GM12878 (cell line): ENCODE measurements at regions not wholly inside any gene's neighbourhood (a gene's known extent, or its start where the extent isn't known, plus 50 kb on each side); places are given as distances from the start of the nearest gene placed in this dataset.

ENCODE experiments used
- ATAC-seq: fragments of 200-7000 bp; cut with Tn5 transposase; 3 replicates; pipeline ENCODE4 v1.9.1; 2020; ENCODE audit warnings: mild to moderate bottlenecking, moderate library complexity
- BruUV-seq: library from RNA; stranded (reverse); fragments of 400-500 nt; replicated peaks from 2 replicates; lab custom pipeline; 2021; lab: Mats Ljungman, UMichigan
- CTCF ChIA-PET: fragments of 300-600 bp; sonication (Branson Sonifier 250); formaldehyde crosslinking; extraction: SDS; loops from one replicate; lab custom pipeline; 2021; ENCODE audit warnings: inconsistent platforms; lab: Yijun Ruan, JAX
- POLR2A ChIA-PET: fragments of 350-600 bp; formaldehyde crosslinking; extraction: SDS; loops from one replicate; lab custom pipeline; 2021; ENCODE audit warnings: inconsistent platforms; lab: Charles Lee
- RAD21 ChIA-PET: fragments of 300-600 bp; sonication (Branson Sonifier 250); formaldehyde crosslinking; loops from one replicate; lab custom pipeline; 2023; ENCODE audit warnings: antibody characterized with exemption; ENCODE audit not compliant: unreplicated experiment; lab: Charles Lee
- SMC1A ChIA-PET: fragments of 300-600 bp; sonication (Branson Sonifier 250); formaldehyde crosslinking; loops from one replicate; lab custom pipeline; 2023; ENCODE audit not compliant: unreplicated experiment, uncharacterized antibody; lab: Charles Lee
- DNase-seq: peaks from one replicate; pipeline ENCODE4 v3.0.0-alpha.2; 2011; ENCODE audit warnings: low read depth, low spot score
- FAIRE-seq: peaks from 3 replicates; lab custom pipeline; 2011; peaks lifted over from hg19 to GRCh38; lab: Jason Lieb, UNC
- H2AFZ ChIP-seq: 2 replicates; pipeline ENCODE4 v1.6.0; 2011; ENCODE audit warnings: low read depth, low read length, control low read depth; ENCODE audit not compliant: control insufficient read depth
- H3K27ac ChIP-seq: 2 replicates; pipeline ENCODE4 v1.5.1; 2011; ENCODE audit warnings: control low read depth; ENCODE audit not compliant: control insufficient read depth, insufficient read depth
- H3K27me3 ChIP-seq, 2 experiments: replicated peaks in 1 of 2; 2 replicates each; pipeline versions ENCODE4 v1.6.0 to v1.6.1; 2011; ENCODE audit warnings: low read length in 1 of 2; ENCODE audit not compliant: control insufficient read depth in 2 of 2, insufficient read depth in 2 of 2
- H3K36me3 ChIP-seq, 2 experiments: 2 replicates each; pipeline ENCODE4 v1.5.1; 2011; ENCODE audit warnings: low read length in 1 of 2; ENCODE audit not compliant: control insufficient read depth in 2 of 2, insufficient read depth in 2 of 2
- H3K4me1 ChIP-seq: 2 replicates; pipeline ENCODE4 v1.6.1; 2011; ENCODE audit warnings: mild to moderate bottlenecking, low read length, moderate library complexity, mixed read lengths; ENCODE audit not compliant: control insufficient read depth, insufficient read depth
- H3K4me2 ChIP-seq: 2 replicates; pipeline ENCODE4 v1.6.0; 2011; ENCODE audit warnings: control low read depth; ENCODE audit not compliant: control insufficient read depth, insufficient read depth
- H3K4me3 ChIP-seq: fragments of 200-600 bp; sonication (generic); 2 replicates; pipeline ENCODE4 v1.5.1; 2016
- H3K79me2 ChIP-seq: 2 replicates; pipeline ENCODE4 v1.6.0; 2011; ENCODE audit warnings: low read length; ENCODE audit not compliant: control insufficient read depth, insufficient read depth
- H3K9ac ChIP-seq: 2 replicates; pipeline ENCODE4 v1.8.0; 2011; ENCODE audit warnings: low read length, control low read depth, mixed read lengths; ENCODE audit not compliant: control insufficient read depth, insufficient read depth
- H3K9me3 ChIP-seq: replicated peaks from 3 replicates; pipeline ENCODE4 v1.5.1; 2011; ENCODE audit warnings: mild to moderate bottlenecking, low read length; ENCODE audit not compliant: control insufficient read depth, insufficient read depth
- H4K20me1 ChIP-seq: 2 replicates; pipeline ENCODE4 v1.6.0; 2011; ENCODE audit not compliant: control insufficient read depth, insufficient read depth
- BMI1 ChIP-seq: fragments of 450-650 bp; IDR thresholded peaks from 2 replicates; pipeline ENCODE4 v1.6.1; 2016; ENCODE audit warnings: mild to moderate bottlenecking, moderate library complexity, borderline replicate concordance
- CREB1 ChIP-seq: IDR thresholded peaks from 2 replicates; pipeline ENCODE4 v1.6.1; 2012; ENCODE audit warnings: low read depth, mild to moderate bottlenecking, inconsistent platforms
- E4F1 ChIP-seq: fragments of 450-650 bp; IDR thresholded peaks from 2 replicates; pipeline ENCODE4 v1.6.1; 2018; ENCODE audit warnings: borderline replicate concordance, mild to moderate bottlenecking; ENCODE audit not compliant: partially characterized antibody
- EGR1 ChIP-seq, 2 experiments: IDR thresholded peaks; 1 replicate in 1 of 2; 2 replicates in 1 of 2; pipeline ENCODE4 v1.6.1; 2011 to 2012; ENCODE audit warnings: low read depth in 2 of 2, low read length in 2 of 2, borderline replicate concordance in 1 of 2, mild to moderate bottlenecking in 1 of 2, moderate library complexity in 1 of 2
- JUND ChIP-seq: IDR thresholded peaks from 2 replicates; pipeline ENCODE4 v1.6.1; 2012; ENCODE audit warnings: low read depth, mild to moderate bottlenecking, low read length, improper control_type of control experiment, moderate library complexity
- KAT2A ChIP-seq: conservative IDR thresholded peaks from 2 replicates; pipeline ENCODE4 v1.6.1; 2011; ENCODE audit warnings: low read depth, low read length; ENCODE audit not compliant: control insufficient read depth
- NFYA ChIP-seq: IDR thresholded peaks from 2 replicates; pipeline ENCODE4 v1.6.1; 2011; ENCODE audit warnings: low read depth, mild to moderate bottlenecking, low read length, improper control_type of control experiment, borderline replicate concordance
- PML ChIP-seq: IDR thresholded peaks from 2 replicates; pipeline ENCODE4 v1.6.1; 2012; ENCODE audit warnings: low read length, inconsistent platforms
- POLR2AphosphoS2 ChIP-seq: IDR thresholded peaks from 2 replicates; pipeline ENCODE4 v1.6.1; 2011; ENCODE audit warnings: low read depth, mild to moderate bottlenecking, low read length, improper control_type of control experiment, moderate library complexity
- POU2F2 ChIP-seq: IDR thresholded peaks from 3 replicates; pipeline ENCODE4 v1.6.1; 2011; ENCODE audit warnings: low read depth, mild to moderate bottlenecking, low read length, borderline replicate concordance
- RUNX3 ChIP-seq: IDR thresholded peaks from 2 replicates; pipeline ENCODE4 v1.6.1; 2012; ENCODE audit warnings: low read length, inconsistent platforms
- SIN3A ChIP-seq: IDR thresholded peaks from 2 replicates; pipeline ENCODE4 v1.6.1; 2012; ENCODE audit warnings: low read depth, low read length, improper control_type of control experiment
- SMARCA5 ChIP-seq: fragments of 450-650 bp; IDR thresholded peaks from 2 replicates; pipeline ENCODE4 v1.6.1; 2017; ENCODE audit warnings: mild to moderate bottlenecking
- SPI1 ChIP-seq: IDR thresholded peaks from 2 replicates; pipeline ENCODE4 v1.6.1; 2011; ENCODE audit warnings: low read depth, mild to moderate bottlenecking, low read length, moderate library complexity, borderline replicate concordance; ENCODE audit not compliant: insufficient read depth
- TCF3 ChIP-seq: IDR thresholded peaks from 2 replicates; pipeline ENCODE4 v1.6.1; 2012; ENCODE audit warnings: low read depth, mild to moderate bottlenecking, low read length, borderline replicate concordance; ENCODE audit not compliant: insufficient read depth
- in situ Hi-C: fragments of 300-500 bp; cut with MboI; formaldehyde crosslinking; loops from 9 replicates; pipeline ENCODE4 v1.14.3; 2018; ENCODE audit warnings: mixed read lengths
- intact Hi-C: fragments of 100-400 bp; cut with micrococcal nuclease; formaldehyde crosslinking; loops from one replicate; pipeline ENCODE4 v1.14.2; 2022; ENCODE audit not compliant: unreplicated experiment

DNA sequence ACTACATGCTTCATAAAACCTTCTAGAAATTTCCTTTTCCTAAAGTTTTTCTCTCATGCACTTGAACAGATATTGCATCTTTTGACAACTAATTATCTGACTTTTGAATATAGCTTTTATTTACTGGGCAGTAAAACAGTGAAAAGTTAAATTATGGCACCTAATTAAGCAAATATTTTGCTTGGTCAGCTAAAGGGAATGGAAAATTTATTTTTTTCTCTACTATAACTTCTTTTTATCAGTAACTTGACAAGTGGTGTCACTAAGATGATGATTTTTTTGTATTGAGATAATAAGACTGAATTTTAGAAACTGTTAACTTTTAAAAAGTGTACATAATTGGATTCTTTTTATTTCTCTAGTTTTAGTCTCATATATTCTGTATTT is 351.6 kb downstream of the PIK3C3 start:
- H3K79me2 ChIP-seq: no peaks in the 10 kb centered on the region
- H3K4me1 ChIP-seq: no peaks in the 10 kb centered on the region
- H3K9ac ChIP-seq: no peak overlapping the region
- TF ChIP-seq KAT2A (no peak), JUND (no peak), SIN3A (no peak), E4F1 (no peak), PML (no peak), CREB1 (no peak), POLR2AphosphoS2 (no peak), RUNX3 (no peak), EGR1 (IDR thresholded peaks at IDR 0.05; ENCODE audit: borderline replicate concordance in 1 of 2, low read depth in 2 of 2, low read length in 2 of 2) (no peak), SPI1 (no peak), SMARCA5 (no peak), TCF3 (no peak), NFYA (no peak), BMI1 (no peak), POU2F2 (no peak)
- SMC1A ChIA-PET: interaction anchor here (0.8 to 1.6 kb wide), 3 partner anchors 10 to 193 kb away, joined by 3 to 5 read pairs (median 4); no protein-coding TSS in a partner anchor
- CTCF ChIA-PET: interaction anchor here (0.8 to 3.0 kb wide), 5 partner anchors 7 to 192 kb away, joined by 3 to 18 read pairs (median 3); no protein-coding TSS in a partner anchor
- H4K20me1 ChIP-seq: no peaks in the 10 kb centered on the region
- H3K4me3 ChIP-seq: no peak overlapping the region
- no peaks in the 10 kb centered on the region for H3K9me3 ChIP-seq
- no peak overlapping the region for H2AFZ ChIP-seq
- no peaks in the 10 kb centered on the region for H3K27me3 ChIP-seq
- ATAC-seq (no peak), FAIRE-seq (no peak), DNase-seq (no peak)
- H3K27ac ChIP-seq: no peak overlapping the region
- BruUV-seq: no TSS peak
- RAD21 ChIA-PET: interaction anchor here (0.8 kb wide), 1 partner anchor 192 kb away, joined by 3 read pairs; no protein-coding TSS in a partner anchor
- POLR2A ChIA-PET: interaction anchor here (0.6 kb wide), 1 partner anchor 8 kb away, joined by 4 read pairs; no protein-coding TSS in a partner anchor
- H3K36me3 ChIP-seq: no peaks in the 10 kb centered on the region
- intact Hi-C loops: no loop called here
- in situ Hi-C loops: no loop called here
- H3K4me2 ChIP-seq: no peak overlapping the region
